Stimulated activated CD4-positive, alpha-beta T cell treated with anti-CD3 and anti-CD28 coated beads, TNF-alpha, amount 100 ng/mL, for 4 hours (primary cell): ENCODE measurements at regions not wholly inside any gene's neighbourhood (a gene's known extent, or its start where the extent isn't known, plus 50 kb on each side); places are given as distances from the start of the nearest gene placed in this dataset.

Source experiments
- DNase-seq, 3 experiments: peaks; one replicate each; pipeline ENCODE4 v3.0.0-alpha.2; 2020; ENCODE audit warnings: low read depth in 3 of 3

DNA sequence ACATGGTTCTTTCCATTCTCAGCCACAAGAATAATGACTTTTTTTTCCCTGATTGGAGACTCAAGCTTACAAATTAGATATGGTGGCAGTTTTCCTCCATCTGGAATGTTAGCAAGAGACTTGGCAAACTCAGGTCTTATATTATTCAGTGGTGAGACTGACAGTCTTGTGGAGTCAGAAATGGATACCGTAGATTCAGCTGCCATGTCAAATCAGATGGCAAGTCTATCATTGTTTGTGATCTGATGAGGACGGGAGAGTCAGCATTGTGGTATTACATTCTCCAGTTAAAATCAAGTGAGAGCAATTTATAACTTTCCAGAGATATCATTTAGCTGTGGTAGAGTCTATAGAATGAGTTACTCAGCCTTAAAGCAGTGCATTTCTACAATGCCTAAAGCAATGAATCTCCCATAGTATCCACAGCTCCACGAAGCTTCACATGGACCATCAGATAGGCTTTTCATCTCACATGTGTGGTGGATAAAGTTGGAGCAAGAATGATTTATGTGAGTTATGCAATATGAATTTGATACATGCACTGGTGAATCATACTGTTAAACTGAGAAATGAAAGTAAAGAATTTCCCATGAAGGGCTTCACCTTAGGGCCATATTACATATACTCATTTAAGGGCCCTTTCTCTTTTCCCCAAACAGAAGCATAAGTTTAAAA, 430.6 kb downstream of the ZNF608 start:
- no peak for DNase-seq

DNA sequence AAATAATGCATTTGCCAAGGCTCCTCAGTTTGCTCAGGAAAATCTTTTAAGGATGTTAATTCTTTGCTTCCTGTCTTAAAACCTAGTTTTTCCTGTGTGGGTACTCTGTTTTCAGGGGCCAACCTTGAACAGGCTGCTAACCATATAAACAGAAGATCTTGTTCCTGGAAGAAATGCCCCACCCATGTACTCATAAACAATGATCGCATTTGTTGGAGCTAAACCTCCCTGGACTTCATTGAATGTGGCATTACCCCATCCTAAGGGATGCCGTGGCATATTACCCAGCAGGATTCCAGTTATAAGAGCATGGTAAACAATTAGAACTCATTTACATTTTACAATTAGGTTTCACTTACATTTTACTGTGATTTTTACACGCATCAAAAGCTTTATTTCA, 436.0 kb downstream of the ZNF608 start:
- no peak for DNase-seq

- no peak for DNase-seq
Measured at GRCh38 chr5:124309241-124309980, 437.0 kb downstream of the ZNF608 start.

GRCh38 chr5:124303366-124303765, 443.1 kb downstream of the ZNF608 start:
- DNase-seq = no peak

DNA sequence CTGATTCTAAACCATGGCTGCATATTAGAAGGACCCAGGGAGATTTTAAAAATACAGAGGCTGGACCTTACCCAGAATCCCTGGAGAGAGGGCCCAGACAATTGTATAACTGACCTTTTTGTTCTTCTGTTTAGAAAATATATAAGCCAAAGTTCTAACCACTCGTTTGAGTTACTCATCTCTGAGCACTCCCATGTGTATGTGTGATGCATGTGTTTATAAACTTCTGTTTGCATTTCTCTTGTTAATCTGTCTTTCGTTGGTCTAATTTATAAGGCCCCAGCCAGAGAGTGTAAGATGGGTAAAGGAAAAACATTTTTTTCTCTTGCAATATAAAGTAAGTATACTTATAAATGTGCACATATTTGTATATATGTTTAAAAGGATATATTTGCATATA, 443.9 kb downstream of the ZNF608 start:
- no peak for DNase-seq

GRCh38 chr5:124301850-124302249, 444.6 kb downstream of the ZNF608 start:
- DNase-seq = no peak

DNA sequence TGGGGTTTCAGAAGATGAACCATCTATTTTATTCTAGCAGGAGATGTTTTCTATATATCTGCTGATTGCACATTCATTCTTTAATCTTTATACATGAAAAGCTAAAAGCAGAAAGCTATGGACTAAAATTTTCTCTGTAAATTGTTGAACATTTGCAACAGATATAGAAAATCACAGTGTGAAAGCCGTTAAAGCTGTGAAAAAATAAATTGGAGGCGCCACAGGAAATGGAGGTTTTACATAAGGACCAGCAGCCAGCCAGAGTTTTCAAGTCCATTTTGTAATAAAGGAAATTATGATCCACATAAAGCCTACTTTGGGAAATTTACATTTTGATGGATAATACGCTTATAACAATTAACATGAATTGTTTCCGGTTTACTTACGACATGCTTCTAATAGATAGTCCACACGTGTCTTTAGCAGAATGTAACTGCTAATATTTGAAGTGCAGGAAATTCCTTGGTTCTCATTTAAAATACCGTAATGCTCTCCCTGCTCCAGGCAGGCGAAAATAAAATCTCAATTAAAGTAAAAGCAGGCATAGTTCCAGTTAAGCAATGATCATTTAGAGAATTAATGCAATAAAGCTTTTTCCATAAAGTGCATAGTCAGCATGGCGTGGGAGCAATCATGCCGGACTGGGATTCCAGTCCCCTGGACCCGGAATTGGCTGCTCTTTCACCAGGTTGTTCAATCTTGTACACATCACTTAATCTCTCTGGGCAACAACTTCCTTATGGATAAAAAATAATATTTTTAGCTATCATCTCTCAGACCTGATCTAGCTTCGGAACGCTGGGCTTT, 445.4 kb downstream of the ZNF608 start:
- DNase-seq = no peak

GRCh38 chr5:124297826-124298225, 448.6 kb downstream of the ZNF608 start:
- no peak for DNase-seq

- no peak for DNase-seq
Measured at GRCh38 chr5:124292322-124292855, 454.1 kb downstream of the ZNF608 start.

- DNase-seq = no peak
Measured at GRCh38 chr5:124289641-124290311, 456.7 kb downstream of the ZNF608 start.

DNA sequence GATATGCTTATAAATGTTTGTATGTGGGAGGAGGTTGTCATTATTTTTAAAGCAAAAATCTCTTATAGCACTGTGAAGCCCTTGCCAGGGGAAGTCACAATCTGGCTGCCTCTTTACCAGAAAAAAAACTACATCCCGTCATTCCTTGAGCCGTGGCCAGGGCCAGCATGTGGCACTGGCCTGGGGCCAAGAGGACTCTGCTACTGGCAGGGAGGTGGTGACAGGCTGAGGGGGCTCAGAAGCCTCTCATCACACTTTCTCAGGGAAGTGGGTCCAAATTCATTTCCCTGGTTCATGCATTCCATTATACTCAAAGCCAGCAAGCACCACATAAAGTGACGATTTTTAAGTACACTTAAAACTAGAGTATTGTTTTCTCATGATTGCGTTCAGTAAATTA, 457.3 kb downstream of the ZNF608 start:
- no peak for DNase-seq

- no peak for DNase-seq
Measured at GRCh38 chr5:124287813-124288212, 458.6 kb downstream of the ZNF608 start.

- no peak for DNase-seq
Measured at GRCh38 chr5:124285733-124286132, 460.7 kb downstream of the ZNF608 start.

DNA sequence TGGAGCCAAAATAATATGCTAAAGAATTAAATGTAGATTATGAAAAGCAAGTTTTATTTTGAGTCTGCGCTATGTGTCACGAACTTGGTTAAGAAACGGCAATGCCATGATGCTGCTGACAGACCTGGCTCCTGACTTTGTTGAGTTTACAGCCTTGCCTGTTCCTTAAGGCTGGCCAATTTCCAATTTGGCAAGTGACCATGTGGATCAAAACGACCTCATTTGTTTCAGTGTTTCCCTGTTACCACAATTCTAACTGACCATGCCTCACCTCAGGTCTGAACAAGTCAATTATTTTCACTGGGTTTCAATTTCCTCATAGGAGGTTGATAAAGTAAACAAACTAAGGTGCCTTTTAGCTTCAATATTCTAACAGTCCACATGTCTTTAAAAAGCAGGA, 461.4 kb downstream of the ZNF608 start:
- DNase-seq = no peak

DNA sequence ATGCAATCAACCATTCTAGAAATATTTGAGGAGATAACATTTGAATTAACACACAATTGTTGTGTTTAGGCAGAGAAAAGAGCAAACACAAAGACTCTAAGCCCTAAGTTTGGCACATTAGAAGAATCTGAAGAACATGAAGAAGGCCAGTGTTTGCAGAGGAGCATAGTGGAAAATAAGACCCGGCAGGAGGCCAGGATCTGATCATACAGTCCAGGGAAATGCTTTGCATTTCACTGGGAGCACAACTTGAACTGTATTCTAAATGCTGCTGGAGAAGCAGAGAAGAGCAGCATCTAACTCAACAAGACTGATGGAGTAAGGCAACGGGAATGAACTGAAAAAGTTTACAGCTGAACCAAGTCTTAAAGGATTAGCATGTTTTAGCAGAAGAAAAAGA, 463.4 kb downstream of the ZNF608 start:
- no peak for DNase-seq

GRCh38 chr5:124280079-124280478, 466.4 kb downstream of the ZNF608 start:
- DNase-seq = no peak

DNA sequence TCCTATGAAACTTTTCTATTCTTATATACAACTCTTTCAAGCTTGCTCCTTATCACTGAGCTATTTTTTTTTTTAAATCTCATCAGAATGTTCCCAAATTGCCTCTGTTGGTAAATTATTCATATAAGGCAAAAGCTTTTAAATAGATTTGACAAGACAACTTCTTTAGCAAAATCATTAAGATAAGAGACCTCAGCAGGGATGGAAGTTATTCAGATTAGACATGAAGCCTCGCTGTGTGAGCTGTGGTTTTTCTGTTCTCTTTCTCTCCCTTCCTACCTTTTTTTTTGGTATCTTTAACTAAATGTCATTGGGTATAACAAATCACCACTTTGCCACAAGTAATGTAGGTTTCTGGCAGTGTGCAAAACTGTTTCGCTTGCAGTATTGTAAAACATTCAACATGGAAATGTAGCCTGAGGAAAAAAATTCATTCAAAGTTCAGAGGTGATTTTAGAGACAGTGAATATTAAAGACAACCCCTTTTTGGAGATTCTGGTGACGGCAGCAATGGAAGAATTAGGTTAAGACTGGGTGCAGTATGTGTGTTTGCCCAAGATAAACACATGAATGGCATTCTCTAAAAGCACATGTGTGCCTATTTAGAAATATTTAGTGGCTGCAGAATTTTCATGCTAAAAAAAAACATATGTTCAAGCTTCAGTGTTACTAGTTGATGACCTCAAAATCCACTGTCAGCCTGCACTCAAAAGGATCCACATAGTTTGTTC, 467.1 kb downstream of the ZNF608 start:
- DNase-seq = no peak

GRCh38 chr5:124278636-124279035, 467.8 kb downstream of the ZNF608 start:
- no peak for DNase-seq

DNA sequence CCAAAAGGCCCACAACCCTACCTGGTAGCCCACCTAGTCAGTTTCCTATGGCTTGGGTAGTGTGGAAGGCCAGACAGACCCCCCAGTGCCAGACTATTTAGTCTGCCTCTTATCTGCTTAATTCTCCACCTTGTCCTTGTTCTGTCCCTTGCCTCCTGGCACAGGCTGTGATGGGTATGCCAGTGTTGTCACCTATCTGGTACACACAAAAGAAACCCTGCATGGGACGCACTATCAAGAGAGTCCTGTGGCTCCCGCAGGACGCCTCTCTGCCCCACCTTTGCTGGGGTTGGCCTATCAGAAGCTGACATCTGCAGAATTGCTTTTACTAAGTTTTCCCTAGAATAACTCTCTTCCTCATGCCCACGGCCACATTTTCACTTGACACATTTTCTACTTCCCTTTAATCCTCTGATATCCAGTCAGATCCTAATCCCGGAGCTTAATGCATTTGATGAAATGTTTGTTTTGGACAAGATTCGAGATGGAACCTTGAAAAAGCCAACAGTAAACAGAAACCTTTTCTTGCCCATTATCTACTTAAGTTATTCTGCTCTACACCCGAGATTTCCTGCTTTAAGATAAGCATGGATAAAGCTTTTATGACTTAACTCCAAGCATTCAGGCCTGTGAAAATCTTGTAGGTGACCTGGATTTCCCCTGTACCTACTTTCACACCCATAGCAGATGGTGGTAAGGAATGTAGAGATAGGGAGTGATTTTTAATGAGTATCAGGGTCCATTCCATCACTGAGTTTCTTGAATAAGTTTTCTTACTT, 468.5 kb downstream of the ZNF608 start:
- DNase-seq = no peak

- DNase-seq = no peak
Measured at GRCh38 chr5:124276166-124276565, 470.3 kb downstream of the ZNF608 start.
